HG03342 (cell line): ENCODE measurements at regions not wholly inside any gene's neighbourhood (a gene's known extent, or its start where the extent isn't known, plus 50 kb on each side); places are given as distances from the start of the nearest gene placed in this dataset.

ENCODE experiments used
- ATAC-seq: cut with Tn5 transposase; IDR thresholded peaks from one replicate; pipeline ENCODE4 v1.9.1; 2021; ENCODE audit warnings: mild to moderate bottlenecking, moderate library complexity; ENCODE audit not compliant: unreplicated experiment

- no peak for ATAC-seq
These were observed 288.1 kb downstream of the GADD45G start for GRCh38 chr9:89892920-89893319.

- no peak for ATAC-seq
These were observed 289.1 kb downstream of the GADD45G start for GRCh38 chr9:89893886-89894285.

GRCh38 chr9:89896806-89897340, 292.1 kb downstream of the GADD45G start:
- no peak for ATAC-seq

DNA sequence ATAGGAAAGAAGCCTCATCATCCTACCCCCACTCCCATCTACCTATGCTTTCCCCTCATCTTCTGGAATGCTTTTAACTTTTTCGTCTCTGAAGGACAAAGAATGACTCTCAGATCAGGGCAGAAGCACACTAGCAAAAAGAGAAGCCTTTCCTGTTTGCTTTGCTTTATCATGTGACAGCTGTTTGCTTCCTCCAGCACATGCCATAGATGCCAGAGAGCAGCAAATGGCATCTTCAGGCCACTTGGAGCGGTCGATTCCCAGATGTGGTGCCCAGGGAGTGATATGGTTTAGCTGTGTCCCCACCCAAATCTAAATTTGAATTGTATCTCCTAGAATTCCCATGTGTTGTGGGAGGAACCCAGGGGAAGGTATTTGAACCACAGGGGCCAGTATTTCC, 294.8 kb downstream of the GADD45G start:
- no peak for ATAC-seq

- ATAC-seq, result no peak
These were observed 297.1 kb downstream of the GADD45G start for GRCh38 chr9:89901920-89902319.

GRCh38 chr9:89902450-89903140, 297.8 kb downstream of the GADD45G start:
- no peak for ATAC-seq

GRCh38 chr9:89903141-89903475, 298.3 kb downstream of the GADD45G start:
- no peak for ATAC-seq

DNA sequence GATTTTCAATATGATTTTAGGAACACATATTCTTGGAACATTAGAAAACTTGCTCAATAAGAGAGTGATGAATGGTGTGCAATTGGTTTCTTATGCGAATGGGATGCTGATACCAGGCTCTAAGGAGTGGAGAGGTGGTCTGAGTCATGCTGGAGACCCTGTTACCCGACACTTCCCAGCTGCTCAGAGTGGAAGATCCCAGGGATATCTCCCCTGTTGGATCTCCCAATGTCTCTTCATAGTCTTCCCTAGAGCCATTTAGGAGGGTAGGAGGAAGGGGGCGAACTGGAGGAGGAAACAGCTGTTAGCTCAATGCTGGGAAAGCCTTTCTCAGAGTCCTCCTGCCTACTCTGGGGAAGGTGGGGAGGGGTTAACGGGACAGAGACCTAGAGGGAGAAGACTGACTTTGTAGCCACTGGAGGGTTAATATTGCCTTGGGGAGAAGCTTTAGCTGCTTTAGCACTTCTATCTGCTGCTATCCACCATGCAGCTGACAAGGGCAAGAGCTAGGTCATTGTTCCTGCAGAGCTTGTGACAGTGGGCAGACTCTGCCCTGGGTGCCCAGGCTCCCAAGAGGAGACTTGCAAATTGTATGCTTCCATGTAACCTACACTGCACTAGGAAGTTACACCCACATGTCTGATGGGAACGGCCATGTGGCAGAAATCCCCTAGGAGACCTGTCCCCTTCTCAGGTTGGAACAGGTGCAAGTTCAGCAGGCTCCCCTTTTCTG, 301.0 kb downstream of the GADD45G start:
- ATAC-seq, result no peak

DNA sequence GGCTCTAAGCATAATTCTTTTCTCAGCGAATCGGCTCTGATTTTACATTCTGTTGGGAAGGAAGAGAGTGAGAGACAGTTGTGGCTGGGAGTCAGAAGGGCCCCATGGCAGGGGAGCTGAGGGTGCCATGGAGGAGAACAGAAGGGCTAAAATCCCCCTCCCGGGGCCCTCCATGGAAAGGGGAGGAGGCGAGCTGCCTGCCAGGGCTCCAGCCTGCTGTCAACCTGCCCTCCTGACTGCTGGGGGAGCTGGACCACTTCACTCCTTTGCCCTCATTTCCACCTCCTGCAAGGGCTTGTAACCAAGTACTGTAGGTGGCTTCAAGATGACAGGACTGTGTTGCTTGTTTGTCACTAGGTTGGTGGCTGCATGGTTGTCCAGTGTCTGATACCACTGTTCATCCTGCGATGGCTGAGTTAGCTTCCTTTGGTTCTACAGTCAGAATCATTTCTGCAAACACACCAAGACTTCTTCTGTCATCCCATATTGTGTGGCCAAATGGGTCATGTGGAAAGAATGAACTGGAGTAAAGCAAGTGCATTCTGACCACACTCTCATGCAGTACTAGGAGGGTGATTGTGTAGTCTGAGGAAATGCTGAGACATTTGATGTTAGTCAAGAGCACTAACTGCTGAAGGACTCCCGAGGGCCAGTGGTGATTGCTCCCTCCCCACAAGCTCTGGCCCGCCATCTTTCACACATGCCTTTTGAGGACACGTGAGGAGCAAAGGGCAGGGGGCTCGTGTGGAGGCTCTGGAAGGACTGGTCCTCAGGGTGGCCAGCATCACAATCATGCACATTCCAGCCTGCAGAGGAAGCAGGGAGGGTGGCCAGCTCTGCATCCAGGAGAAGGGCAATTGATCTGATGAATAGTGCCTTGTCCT, 307.2 kb downstream of the GADD45G start:
- no peak for ATAC-seq

- ATAC-seq, result no peak
These were observed 307.8 kb downstream of the GADD45G start for GRCh38 chr9:89912605-89912953.

GRCh38 chr9:89915187-89915586, 310.4 kb downstream of the GADD45G start:
- no peak for ATAC-seq

DNA sequence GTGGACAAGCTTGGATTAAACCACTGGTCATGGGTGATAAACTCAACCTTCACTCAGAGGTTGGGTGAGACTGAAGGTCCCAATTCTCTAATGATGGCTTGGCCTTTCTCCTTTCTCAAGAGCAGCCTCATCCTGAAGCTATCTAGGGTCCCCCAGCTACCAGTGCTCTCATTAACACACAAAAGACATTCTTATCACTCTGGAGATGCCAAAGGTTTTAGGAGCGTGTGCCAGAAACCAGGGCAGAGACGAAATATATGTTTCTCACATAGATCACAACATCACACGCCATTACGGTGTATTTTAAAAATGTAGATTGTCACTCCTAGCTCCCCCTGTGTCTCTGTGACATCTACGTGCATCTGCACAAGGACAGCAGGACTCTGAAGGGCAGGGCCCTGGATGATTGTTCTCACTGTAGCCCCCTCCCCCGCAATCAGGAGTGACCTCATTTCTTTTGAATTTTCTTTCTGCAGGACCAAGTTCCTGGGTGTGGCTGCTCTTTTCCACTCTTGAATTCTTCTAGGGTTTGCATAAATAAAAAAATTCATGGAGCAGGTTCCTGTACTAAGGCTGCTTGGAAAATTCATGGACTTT, 311.3 kb downstream of the GADD45G start:
- ATAC-seq, result no peak

- no peak for ATAC-seq
These were observed 313.0 kb downstream of the GADD45G start for GRCh38 chr9:89917861-89918260.

GRCh38 chr9:89919171-89919681, 314.4 kb downstream of the GADD45G start:
- ATAC-seq, result no peak

- no peak for ATAC-seq
These were observed 315.3 kb downstream of the GADD45G start for GRCh38 chr9:89920131-89920530.

DNA sequence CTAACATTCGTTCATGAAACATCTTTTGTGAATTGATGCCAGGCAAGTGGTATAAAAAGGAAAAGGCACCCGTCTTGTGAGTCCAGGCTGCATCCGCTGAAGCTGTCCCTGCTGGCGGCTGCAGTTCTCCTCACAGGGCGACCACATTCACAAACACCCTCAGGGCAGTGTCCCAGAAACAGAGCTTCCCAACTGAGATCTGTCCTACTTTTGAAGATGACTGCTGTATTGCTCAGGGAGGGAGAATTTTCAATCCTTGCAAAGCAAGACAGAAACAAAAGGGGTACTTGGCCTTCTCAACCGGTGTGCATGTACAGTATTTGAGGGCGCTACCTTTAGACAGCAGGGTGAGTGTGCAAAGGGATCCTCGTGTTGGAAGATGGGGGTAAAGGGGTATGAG, 316.1 kb downstream of the GADD45G start:
- ATAC-seq, result no peak

GRCh38 chr9:89922099-89922498, 317.3 kb downstream of the GADD45G start:
- ATAC-seq, result no peak

DNA sequence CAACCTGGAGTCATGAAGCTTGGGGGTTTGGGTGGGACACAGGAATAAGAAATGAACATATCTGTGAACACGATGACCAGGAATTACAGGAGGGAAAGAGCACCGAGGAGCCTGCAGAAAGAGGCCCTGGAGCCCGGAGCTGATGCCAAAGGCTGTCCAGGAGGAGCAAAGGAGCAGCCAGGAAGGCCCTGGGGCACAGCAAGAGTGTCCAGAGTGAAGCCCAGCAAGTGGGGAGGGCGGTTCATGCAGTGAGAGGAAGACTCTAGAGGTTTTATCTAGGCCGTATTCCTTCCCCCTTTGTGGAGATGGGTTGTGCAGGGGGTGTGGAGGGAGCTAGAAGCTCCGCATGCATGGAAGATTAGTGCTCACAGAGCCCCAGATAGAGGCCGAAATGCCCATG, 318.4 kb downstream of the GADD45G start:
- no peak for ATAC-seq

- ATAC-seq, result no peak
These were observed 319.2 kb downstream of the GADD45G start for GRCh38 chr9:89923961-89924504.

DNA sequence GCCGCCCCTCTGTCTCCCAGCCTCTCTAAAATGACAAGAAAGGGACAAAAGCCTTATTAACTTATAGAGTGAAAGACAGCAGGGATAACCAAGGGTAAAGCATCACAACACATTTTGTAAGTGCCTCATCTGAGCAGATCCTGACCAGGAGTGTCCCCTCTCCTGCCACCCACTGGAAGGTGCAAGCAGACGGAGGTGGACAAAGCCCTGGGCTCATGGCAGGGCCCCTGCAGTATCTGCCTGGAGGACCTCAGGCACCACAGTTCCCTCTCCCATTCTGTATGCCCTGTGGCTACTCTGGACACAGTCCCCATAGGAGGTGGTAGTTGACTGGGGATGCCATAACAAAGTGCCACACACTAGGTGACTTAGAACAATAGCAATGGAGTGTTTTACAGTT, 319.8 kb downstream of the GADD45G start:
- no peak for ATAC-seq

DNA sequence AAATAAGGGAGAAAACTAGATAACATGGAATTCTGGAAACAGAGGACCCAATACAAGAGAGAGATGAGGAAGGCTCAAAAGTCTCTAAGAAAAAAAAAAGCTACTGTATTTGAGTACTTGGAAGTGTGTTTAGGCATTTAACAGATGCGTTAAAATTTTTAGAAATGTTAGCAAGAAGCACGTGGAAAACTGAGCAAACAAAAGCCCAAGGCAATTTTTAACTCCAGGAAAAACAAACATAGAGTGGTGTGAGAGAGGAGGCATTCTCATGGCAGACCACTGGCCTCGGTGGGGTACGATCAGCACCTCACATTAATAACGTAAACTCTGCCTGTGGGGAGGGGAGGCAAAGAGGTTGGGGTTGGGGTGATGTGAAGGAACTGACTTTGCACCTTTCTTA, 321.4 kb downstream of the GADD45G start:
- no peak for ATAC-seq
